Karpas-422 (cell line): ENCODE measurements at regions not wholly inside any gene's neighbourhood (a gene's known extent, or its start where the extent isn't known, plus 50 kb on each side); places are given as distances from the start of the nearest gene placed in this dataset.

Experiments used
- DNase-seq: peaks from one replicate; pipeline ENCODE4 v3.0.0-alpha.2; 2015
- H2AFZ ChIP-seq: fragments of 200-600 bp; sonication (generic); 2 replicates; pipeline ENCODE4 v1.6.1; 2014; ENCODE audit warnings: antibody characterized with exemption, low read length, mixed read lengths
- H3K27ac ChIP-seq: fragments of 200-600 bp; sonication (generic); 2 replicates; pipeline ENCODE4 v1.5.1; 2014; ENCODE audit warnings: mild to moderate bottlenecking, low read length, moderate library complexity
- H3K27me3 ChIP-seq: fragments of 200-600 bp; sonication (generic); 2 replicates; pipeline ENCODE4 v1.6.1; 2014; ENCODE audit warnings: low read length, mixed read lengths
- H3K36me3 ChIP-seq: fragments of 200-600 bp; sonication (generic); 2 replicates; pipeline ENCODE4 v1.6.1; 2014; ENCODE audit warnings: low read length, mixed read lengths; ENCODE audit not compliant: insufficient read depth
- H3K4me1 ChIP-seq: fragments of 200-600 bp; sonication (generic); 2 replicates; pipeline ENCODE4 v1.6.1; 2014; ENCODE audit warnings: mild to moderate bottlenecking, low read length, mixed read lengths
- H3K4me2 ChIP-seq: fragments of 200-600 bp; sonication (generic); 2 replicates; pipeline ENCODE4 v1.6.1; 2014; ENCODE audit warnings: low read length, low read depth, mild to moderate bottlenecking; ENCODE audit not compliant: poor library complexity, severe bottlenecking
- H3K4me3 ChIP-seq: fragments of 200-600 bp; sonication (generic); 2 replicates; pipeline ENCODE4 v1.5.1; 2014; ENCODE audit warnings: mild to moderate bottlenecking, antibody characterized with exemption, low read length, mixed read lengths
- H3K79me2 ChIP-seq: fragments of 200-600 bp; sonication (generic); 2 replicates; pipeline ENCODE4 v1.6.1; 2014; ENCODE audit warnings: mild to moderate bottlenecking, low read length, mixed read lengths
- H3K9ac ChIP-seq: fragments of 200-600 bp; sonication (generic); 2 replicates; pipeline ENCODE4 v1.6.0; 2014; ENCODE audit warnings: low read length
- H3K9me2 ChIP-seq: fragments of 200-600 bp; sonication (generic), shearing (Covaris generic); replicated peaks from 2 replicates; pipeline ENCODE4 v1.6.0; 2014; ENCODE audit warnings: mild to moderate bottlenecking, low read length, moderate library complexity; ENCODE audit not compliant: insufficient read depth
- H3K9me3 ChIP-seq: fragments of 300-700, 200-600 bp; sonication (generic); 2 replicates; pipeline ENCODE4 v1.6.1; 2014; ENCODE audit warnings: low read length, mixed read lengths
- H4K20me1 ChIP-seq: fragments of 200-600 bp; sonication (generic); 2 replicates; pipeline ENCODE4 v1.6.1; 2014; ENCODE audit warnings: mild to moderate bottlenecking, antibody characterized with exemption, low read length, low read depth; ENCODE audit not compliant: insufficient read depth

GRCh38 chr4:109352941-109353340 is 50.5 kb upstream of the COL25A1 start:
- Histone ChIP-seq H2AFZ (no peak overlapping the region), H3K9me3 (no peaks in the 10 kb centered on the region), H3K27ac (no peak overlapping the region), H3K9ac (no peak overlapping the region), H3K4me3 (no peak overlapping the region), H3K4me1 (no peaks in the 10 kb centered on the region), H3K36me3 (no peaks in the 10 kb centered on the region), H3K9me2 (no peaks in the 10 kb centered on the region), H3K79me2 (no peaks in the 10 kb centered on the region), H3K27me3 (no peaks in the 10 kb centered on the region), H3K4me2 (no peak overlapping the region), H4K20me1 (no peaks in the 10 kb centered on the region)
- DNase-seq, result no peak
